ENCODE measurements at regions not wholly inside any gene's neighbourhood (a gene's known extent, or its start where the extent isn't known, plus 50 kb on each side); places are given as distances from the start of the nearest gene placed in this dataset.
"Not testable (repeated sequence)": the region's sequence is repeated elsewhere in the genome, so short reads cannot be mapped to it uniquely, and the experiment has no call there.

GRCh38 chr6:128724738-128725137 lies 158.2 kb upstream of the LAMA2 start:
- H3K9me3 Mint-ChIP-seq = no peaks in the 10 kb centered on the region

GRCh38 chr6:128723667-128724066 lies 159.3 kb upstream of the LAMA2 start:
- H3K36me3 Mint-ChIP-seq = no peaks in the 10 kb centered on the region
- H3K4me3 Mint-ChIP-seq = no peak overlapping the region
- no peaks in the 10 kb centered on the region for H3K9me3 Mint-ChIP-seq
- peaks cover 16% of the 10 kb centered on the region for H3K27me3 Mint-ChIP-seq
- H3K27ac Mint-ChIP-seq = no peak overlapping the region
- DNase-seq (no peak), ATAC-seq (ENCODE audit: low read depth) (no peak)
- POLR2A ChIA-PET = no interaction called here
- H3K4me1 Mint-ChIP-seq = no peaks in the 10 kb centered on the region

More at GRCh38 chr6:128724738-128725137, 158.2 kb upstream of the LAMA2 start:
- H3K36me3 Mint-ChIP-seq = no peaks in the 10 kb centered on the region
- peaks cover 22% of the 10 kb centered on the region for H3K27me3 Mint-ChIP-seq
- H3K4me1 Mint-ChIP-seq = no peaks in the 10 kb centered on the region
- no peak overlapping the region for H3K4me3 Mint-ChIP-seq
- DNase-seq (no peak), ATAC-seq (ENCODE audit: low read depth) (no peak)
- POLR2A ChIA-PET = no interaction called here
- no peak overlapping the region for H3K27ac Mint-ChIP-seq

- no peak overlapping the region for H3K27ac Mint-ChIP-seq
- ATAC-seq (ENCODE audit: low read depth) = no peak
- H3K9me3 Mint-ChIP-seq = no peaks in the 10 kb centered on the region
- H3K27me3 Mint-ChIP-seq = peaks cover 12% of the 10 kb centered on the region
- no peak overlapping the region for H3K4me3 Mint-ChIP-seq
- POLR2A ChIA-PET = no interaction called here
- H3K4me1 Mint-ChIP-seq = no peaks in the 10 kb centered on the region
- DNase-seq = no peak
- H3K36me3 Mint-ChIP-seq = no peaks in the 10 kb centered on the region
These were observed 162.0 kb upstream of the LAMA2 start for GRCh38 chr6:128720891-128721290.

- H3K4me3 Mint-ChIP-seq = no peak overlapping the region
- ATAC-seq (ENCODE audit: low read depth) (no peak), DNase-seq (no peak)
- peaks cover 18% of the 10 kb centered on the region for H3K27me3 Mint-ChIP-seq
- POLR2A ChIA-PET = no interaction called here
- H3K27ac Mint-ChIP-seq = no peak overlapping the region
- H3K9me3 Mint-ChIP-seq = no peaks in the 10 kb centered on the region
- no peaks in the 10 kb centered on the region for H3K36me3 Mint-ChIP-seq
- no peaks in the 10 kb centered on the region for H3K4me1 Mint-ChIP-seq
These were observed 163.2 kb upstream of the LAMA2 start for GRCh38 chr6:128719786-128720185.

- no peaks in the 10 kb centered on the region for H3K9me3 Mint-ChIP-seq
- ATAC-seq (ENCODE audit: low read depth) (no peak), DNase-seq (no peak)
- H3K27me3 Mint-ChIP-seq = peaks cover 19% of the 10 kb centered on the region
- H3K4me1 Mint-ChIP-seq = no peaks in the 10 kb centered on the region
- no peaks in the 10 kb centered on the region for H3K36me3 Mint-ChIP-seq
- no peak overlapping the region for H3K27ac Mint-ChIP-seq
- POLR2A ChIA-PET = no interaction called here
- H3K4me3 Mint-ChIP-seq = no peak overlapping the region
These were observed 169.5 kb upstream of the LAMA2 start for GRCh38 chr6:128713461-128713860.

- ATAC-seq (ENCODE audit: low read depth) (no peak), DNase-seq (no peak)
- no peaks in the 10 kb centered on the region for H3K9me3 Mint-ChIP-seq
- peaks cover 19% of the 10 kb centered on the region for H3K27me3 Mint-ChIP-seq
- H3K27ac Mint-ChIP-seq = no peak overlapping the region
- POLR2A ChIA-PET = no interaction called here
- H3K4me1 Mint-ChIP-seq = no peaks in the 10 kb centered on the region
- no peak overlapping the region for H3K4me3 Mint-ChIP-seq
- H3K36me3 Mint-ChIP-seq = no peaks in the 10 kb centered on the region
These were observed 170.0 kb upstream of the LAMA2 start for GRCh38 chr6:128712898-128713297.

- no peaks in the 10 kb centered on the region for H3K9me3 Mint-ChIP-seq
- no peak overlapping the region for H3K27ac Mint-ChIP-seq
- POLR2A ChIA-PET = no interaction called here
- H3K27me3 Mint-ChIP-seq = peaks cover 17% of the 10 kb centered on the region
- no peaks in the 10 kb centered on the region for H3K4me1 Mint-ChIP-seq
- DNase-seq (no peak), ATAC-seq (ENCODE audit: low read depth) (no peak)
- no peak overlapping the region for H3K4me3 Mint-ChIP-seq
- no peaks in the 10 kb centered on the region for H3K36me3 Mint-ChIP-seq
These were observed 171.8 kb upstream of the LAMA2 start for GRCh38 chr6:128711149-128711548.

- POLR2A ChIA-PET = no interaction called here
- Mint-ChIP-seq H3K4me3 (no peak overlapping the region), H3K27me3 (peaks cover 11% of the 10 kb centered on the region), H3K27ac (no peak overlapping the region), H3K4me1 (no peaks in the 10 kb centered on the region), H3K9me3 (no peaks in the 10 kb centered on the region), H3K36me3 (no peaks in the 10 kb centered on the region)
- no peak for ATAC-seq (ENCODE audit: low read depth)
- no peak for DNase-seq
These were observed 172.6 kb upstream of the LAMA2 start for GRCh38 chr6:128710315-128710714.

GRCh38 chr6:128704601-128705000 lies 178.3 kb upstream of the LAMA2 start:
- H3K36me3 Mint-ChIP-seq = no peaks in the 10 kb centered on the region
- no peak for DNase-seq
- no peaks in the 10 kb centered on the region for H3K27me3 Mint-ChIP-seq
- H3K4me1 Mint-ChIP-seq = no peaks in the 10 kb centered on the region
- ATAC-seq (ENCODE audit: low read depth) = no peak
- no peak overlapping the region for H3K4me3 Mint-ChIP-seq
- POLR2A ChIA-PET = no interaction called here
- H3K27ac Mint-ChIP-seq = no peak overlapping the region
- peaks cover 6% of the 10 kb centered on the region for H3K9me3 Mint-ChIP-seq

- H3K27ac Mint-ChIP-seq; DNase-seq; POLR2A ChIA-PET; H3K9me3 Mint-ChIP-seq; H3K4me1 Mint-ChIP-seq; H3K27me3 Mint-ChIP-seq; ATAC-seq (ENCODE audit: low read depth); H3K36me3 Mint-ChIP-seq; H3K4me3 Mint-ChIP-seq: not testable (repeated sequence)
These were observed 179.1 kb upstream of the LAMA2 start for GRCh38 chr6:128703794-128704193.

GRCh38 chr6:128696691-128697689 lies 176.6 kb upstream of the PTPRK start:
- POLR2A ChIA-PET = no interaction called here
- ATAC-seq (ENCODE audit: low read depth) (no peak), DNase-seq (no peak)
- no peak overlapping the region for H3K27ac Mint-ChIP-seq
- H3K36me3 Mint-ChIP-seq = no peaks in the 10 kb centered on the region
- H3K27me3 Mint-ChIP-seq = no peaks in the 10 kb centered on the region
- no peaks in the 10 kb centered on the region for H3K4me1 Mint-ChIP-seq
- no peaks in the 10 kb centered on the region for H3K9me3 Mint-ChIP-seq
- H3K4me3 Mint-ChIP-seq = no peak overlapping the region

GRCh38 chr6:128694303-128695009 lies 174.1 kb upstream of the PTPRK start:
- H3K36me3 Mint-ChIP-seq = no peaks in the 10 kb centered on the region

GRCh38 chr6:128690063-128690462 lies 169.7 kb upstream of the PTPRK start:
- H3K27ac Mint-ChIP-seq = no peak overlapping the region
- POLR2A ChIA-PET = no interaction called here
- DNase-seq (no peak), ATAC-seq (ENCODE audit: low read depth) (no peak)
- H3K27me3 Mint-ChIP-seq = peaks cover 4% of the 10 kb centered on the region
- H3K4me3 Mint-ChIP-seq = no peak overlapping the region
- H3K9me3 Mint-ChIP-seq = no peaks in the 10 kb centered on the region
- no peaks in the 10 kb centered on the region for H3K4me1 Mint-ChIP-seq
- no peaks in the 10 kb centered on the region for H3K36me3 Mint-ChIP-seq

More at GRCh38 chr6:128694303-128695009, 174.1 kb upstream of the PTPRK start:
- H3K4me1 Mint-ChIP-seq = no peaks in the 10 kb centered on the region
- DNase-seq (no peak), ATAC-seq (ENCODE audit: low read depth) (no peak)
- no peaks in the 10 kb centered on the region for H3K9me3 Mint-ChIP-seq
- H3K4me3 Mint-ChIP-seq = no peak overlapping the region
- H3K27me3 Mint-ChIP-seq = peaks cover 4% of the 10 kb centered on the region
- POLR2A ChIA-PET = no interaction called here
- no peak overlapping the region for H3K27ac Mint-ChIP-seq

GRCh38 chr6:128686084-128686483 lies 165.7 kb upstream of the PTPRK start:
- DNase-seq (no peak), ATAC-seq (ENCODE audit: low read depth) (no peak)
- H3K4me1 Mint-ChIP-seq = no peaks in the 10 kb centered on the region
- no peaks in the 10 kb centered on the region for H3K36me3 Mint-ChIP-seq
- no peak overlapping the region for H3K4me3 Mint-ChIP-seq
- peaks cover 6% of the 10 kb centered on the region for H3K27me3 Mint-ChIP-seq
- POLR2A ChIA-PET = no interaction called here
- no peaks in the 10 kb centered on the region for H3K9me3 Mint-ChIP-seq
- H3K27ac Mint-ChIP-seq = no peak overlapping the region

All from activated naive CD8-positive, alpha-beta T cell treated with anti-CD3 and anti-CD28 coated beads, Interleukin-2, amount 10 ng/mL, durations not matched to agents 7 days and 5 days (primary cell).